Testis (tissue), 2 donors: ENCODE measurements at regions not wholly inside any gene's neighbourhood (a gene's known extent, or its start where the extent isn't known, plus 50 kb on each side); places are given as distances from the start of the nearest gene placed in this dataset.

ENCODE experiments used
- DNase-seq: peaks from one replicate; pipeline ENCODE4 v3.0.0-alpha.2; 2019
- H3K27ac ChIP-seq, 2 donors: fragments of 200-600 bp; sonication (generic); one replicate each; pipeline ENCODE4 v1.5.1; 2019
- H3K27me3 ChIP-seq: fragments of 200-600 bp; sonication (generic); one replicate; pipeline ENCODE4 v1.5.1; 2019
- H3K36me3 ChIP-seq: fragments of 200-600 bp; sonication (generic); one replicate; pipeline ENCODE4 v1.5.1; 2017; ENCODE audit warnings: low read depth; ENCODE audit errors: missing control alignments
- H3K4me1 ChIP-seq: fragments of 200-600 bp; sonication (generic); one replicate; pipeline ENCODE4 v1.5.1; 2019
- H3K4me3 ChIP-seq, 2 donors: fragments of 200-600 bp; sonication (generic); one replicate each; pipeline ENCODE4 v1.5.1; 2017 to 2019
- H3K9me3 ChIP-seq: fragments of 200-600 bp; sonication (generic); one replicate; pipeline ENCODE4 v1.5.1; 2017
- POLR2A ChIP-seq: fragments of 450-650 bp; IDR thresholded peaks from one replicate; pipeline ENCODE4 v1.6.1; 2017; ENCODE audit warnings: antibody characterized with exemption, mild to moderate bottlenecking, moderate library complexity
- WGBS, 2 donors: methylation state at CpG; one replicate each; pipeline ENCODE4 v1.1.5; 2018; 5-methylcytosine and 5-hydroxymethylcytosine counted together
- intact Hi-C: fragments of 100-400 bp; cut with DNase I; formaldehyde crosslinking; loops from one replicate; pipeline ENCODE4 v1.15.1; 2023; ENCODE audit warnings: low total_unique reads
- TF ChIP-seq, protein P1 (sequence below), 3 experiments: fragments of 450-650 bp in 2 of 3; fragments of 200-600 bp in 1 of 3; sonication (generic) in 1 of 3; IDR thresholded peaks; one replicate each; pipeline ENCODE4 v1.5.1; 2016 to 2019; ENCODE audit warnings: antibody characterized with exemption in 3 of 3, mild to moderate bottlenecking in 2 of 3, moderate library complexity in 1 of 3

DNA sequence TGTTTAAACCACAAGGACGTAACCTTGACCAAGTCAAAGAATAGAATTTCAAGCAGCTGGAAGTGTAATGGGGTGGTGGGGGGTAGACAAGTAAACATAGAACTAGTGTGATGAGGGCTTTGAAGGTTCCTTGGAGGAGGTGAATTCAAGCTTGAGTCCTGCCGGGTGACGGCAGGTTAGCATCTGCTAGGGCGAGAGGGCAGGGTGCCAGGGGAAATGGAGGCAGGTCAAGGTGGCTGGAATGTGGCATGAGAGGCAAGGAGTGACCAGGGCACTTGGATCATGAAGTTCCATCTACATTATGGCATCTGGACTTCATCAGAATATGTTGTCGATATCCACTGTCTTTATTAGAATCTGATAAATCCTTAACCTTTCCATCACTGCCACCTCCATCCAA lies 207.5 kb upstream of the SLC35B3 start:
- 53 to 63% methylated on average over 5 of the region's 5 CpGs for WGBS, 2 donors
- Histone ChIP-seq H3K4me3 (no peak overlapping the region), H3K36me3 (no peaks in the 10 kb centered on the region), H3K4me1 (no peaks in the 10 kb centered on the region), H3K27ac (no peak overlapping the region), H3K27me3 (no peaks in the 10 kb centered on the region), H3K9me3 (no peaks in the 10 kb centered on the region)
- TF ChIP-seq, protein P1, sequence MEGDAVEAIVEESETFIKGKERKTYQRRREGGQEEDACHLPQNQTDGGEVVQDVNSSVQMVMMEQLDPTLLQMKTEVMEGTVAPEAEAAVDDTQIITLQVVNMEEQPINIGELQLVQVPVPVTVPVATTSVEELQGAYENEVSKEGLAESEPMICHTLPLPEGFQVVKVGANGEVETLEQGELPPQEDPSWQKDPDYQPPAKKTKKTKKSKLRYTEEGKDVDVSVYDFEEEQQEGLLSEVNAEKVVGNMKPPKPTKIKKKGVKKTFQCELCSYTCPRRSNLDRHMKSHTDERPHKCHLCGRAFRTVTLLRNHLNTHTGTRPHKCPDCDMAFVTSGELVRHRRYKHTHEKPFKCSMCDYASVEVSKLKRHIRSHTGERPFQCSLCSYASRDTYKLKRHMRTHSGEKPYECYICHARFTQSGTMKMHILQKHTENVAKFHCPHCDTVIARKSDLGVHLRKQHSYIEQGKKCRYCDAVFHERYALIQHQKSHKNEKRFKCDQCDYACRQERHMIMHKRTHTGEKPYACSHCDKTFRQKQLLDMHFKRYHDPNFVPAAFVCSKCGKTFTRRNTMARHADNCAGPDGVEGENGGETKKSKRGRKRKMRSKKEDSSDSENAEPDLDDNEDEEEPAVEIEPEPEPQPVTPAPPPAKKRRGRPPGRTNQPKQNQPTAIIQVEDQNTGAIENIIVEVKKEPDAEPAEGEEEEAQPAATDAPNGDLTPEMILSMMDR (IDR thresholded peaks at IDR 0.05): no peak
- TF ChIP-seq POLR2A: no peak
- intact Hi-C loops: no loop called here
- no peak for DNase-seq

DNA sequence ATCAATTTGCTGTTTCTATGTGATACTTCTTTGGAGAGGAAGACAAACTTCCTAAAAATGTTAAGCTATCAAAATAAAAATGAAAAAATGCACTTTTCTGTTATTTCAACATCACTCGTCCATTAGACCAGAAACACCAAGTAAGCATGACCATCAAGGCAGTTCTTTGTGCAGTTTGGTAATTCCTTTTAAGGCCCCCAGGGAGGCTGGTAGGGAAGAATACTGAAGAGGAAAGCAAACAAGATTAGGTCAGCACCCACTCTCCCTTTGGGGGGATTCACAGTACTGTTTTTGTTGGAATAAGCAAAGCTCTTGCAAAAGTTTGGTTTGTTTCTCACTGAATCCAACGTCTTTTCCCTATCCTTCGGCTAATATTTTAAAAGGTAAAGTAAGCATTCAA lies 206.8 kb upstream of the SLC35B3 start:
- DNase-seq: no peak
- no peaks in the 10 kb centered on the region for H3K4me1 ChIP-seq
- no peak for TF ChIP-seq POLR2A
- TF ChIP-seq, protein P1 (IDR thresholded peaks at IDR 0.05): no peak
- H3K36me3 ChIP-seq: no peaks in the 10 kb centered on the region
- H3K9me3 ChIP-seq: no peaks in the 10 kb centered on the region
- H3K27ac ChIP-seq: no peak overlapping the region
- intact Hi-C loops: no loop called here
- H3K27me3 ChIP-seq: no peaks in the 10 kb centered on the region
- no peak overlapping the region for H3K4me3 ChIP-seq
- 77 to 82% methylated on average over 3 of the region's 3 CpGs for WGBS, 2 donors

DNA sequence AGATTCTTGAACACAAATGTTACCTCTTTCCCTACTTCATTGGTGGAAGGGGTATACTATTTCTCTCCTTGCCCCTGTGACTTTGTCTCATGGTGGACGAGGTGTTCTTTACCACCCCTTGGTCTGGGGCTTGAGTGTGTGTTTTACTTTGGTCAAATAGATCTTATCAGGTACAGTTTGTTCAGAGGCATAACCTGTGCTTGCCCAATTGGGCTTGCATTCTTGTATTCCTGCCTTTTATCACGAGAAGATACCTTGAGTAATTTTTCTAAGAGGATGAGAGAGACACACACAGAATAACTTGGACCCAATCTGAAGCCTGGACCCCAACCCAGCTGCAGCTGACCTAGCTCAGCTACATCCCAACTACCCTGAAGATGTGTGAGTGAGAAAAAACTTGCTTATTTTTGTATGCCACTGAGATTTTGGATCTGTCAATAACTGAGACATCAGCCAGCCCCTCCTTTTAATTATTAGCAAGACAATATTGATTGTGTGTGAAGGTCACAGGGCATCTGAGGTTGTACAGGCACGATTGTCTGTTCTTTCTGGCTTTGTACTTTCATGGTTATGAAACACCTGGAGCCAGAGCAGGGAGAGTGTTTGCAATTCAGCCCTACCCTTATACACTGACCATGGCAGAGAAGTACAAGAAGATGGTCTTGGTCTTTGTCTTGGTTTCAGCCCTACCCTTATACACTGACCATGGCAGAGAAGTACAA lies 204.7 kb upstream of the SLC35B3 start:
- Histone ChIP-seq H3K9me3 (no peaks in the 10 kb centered on the region), H3K27me3 (no peaks in the 10 kb centered on the region), H3K27ac (no peak overlapping the region), H3K4me3 (no peak overlapping the region), H3K36me3 (no peaks in the 10 kb centered on the region), H3K4me1 (no peaks in the 10 kb centered on the region)
- no peak for TF ChIP-seq POLR2A
- TF ChIP-seq, protein P1 (IDR thresholded peaks at IDR 0.05): no peak
- intact Hi-C loops: no loop called here
- WGBS, 2 donors: 76 to 87% methylated on average over 3 of the region's 3 CpGs
- DNase-seq: no peak

DNA sequence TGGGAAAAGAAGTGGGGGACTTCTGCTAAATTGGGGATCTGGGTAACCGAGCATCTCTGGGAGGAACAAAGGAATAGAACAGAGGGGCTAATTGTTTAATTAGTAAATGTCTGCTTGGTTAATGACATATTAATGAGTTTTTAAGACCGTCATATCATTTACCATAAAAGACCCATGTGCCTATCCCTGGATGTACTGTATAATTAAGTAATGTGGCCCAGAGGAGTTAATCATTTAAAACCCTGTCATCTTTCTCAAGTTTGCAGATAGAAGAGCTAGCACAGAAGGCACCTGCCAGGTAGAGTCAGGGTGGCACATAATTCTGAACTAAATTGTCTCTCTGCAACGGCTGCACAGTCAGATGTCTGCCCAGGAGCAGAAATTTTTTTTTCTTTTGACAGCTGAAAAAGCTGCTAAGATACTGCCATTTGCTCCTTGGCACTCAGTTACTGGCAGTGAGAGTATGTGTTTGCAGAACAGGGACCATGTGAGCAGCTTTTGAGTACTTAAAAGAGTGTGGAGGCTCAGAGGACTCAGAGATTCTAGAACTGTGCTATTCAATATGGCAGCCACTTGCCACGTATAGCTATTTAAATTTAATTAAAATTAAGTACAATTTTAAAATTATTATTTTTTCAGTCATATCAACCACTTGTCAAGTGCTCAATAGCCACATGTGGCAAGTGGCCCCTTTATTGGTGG lies 202.7 kb upstream of the SLC35B3 start:
- H3K27ac ChIP-seq: no peak overlapping the region

DNA sequence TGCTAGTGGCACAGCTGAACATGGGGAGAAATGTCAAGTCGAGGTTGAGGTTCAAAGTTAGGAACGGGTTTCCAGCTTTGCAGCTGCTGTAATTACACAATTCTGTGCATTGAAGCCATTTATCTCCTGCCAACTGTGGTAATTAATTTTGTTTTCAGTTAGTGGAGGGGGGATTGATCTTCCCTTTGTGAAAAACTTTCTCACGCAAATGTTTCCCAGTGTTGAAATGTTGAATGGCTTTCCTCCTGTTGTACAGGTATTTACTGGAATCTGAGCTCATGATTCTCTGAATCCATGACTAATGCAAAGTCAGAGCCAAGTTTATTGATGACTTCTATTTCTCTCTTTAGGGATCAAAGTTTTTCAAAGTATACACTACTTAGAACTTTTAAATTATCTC lies 198.4 kb upstream of the SLC35B3 start:
- Histone ChIP-seq H3K9me3 (no peaks in the 10 kb centered on the region), H3K4me3 (no peak overlapping the region), H3K27ac (no peak overlapping the region), H3K36me3 (no peaks in the 10 kb centered on the region), H3K27me3 (no peaks in the 10 kb centered on the region), H3K4me1 (no peaks in the 10 kb centered on the region)
- no peak for DNase-seq
- WGBS, 2 donors: 52 to 64% methylated on average over 3 of the region's 3 CpGs
- TF ChIP-seq POLR2A: no peak
- TF ChIP-seq, protein P1 (IDR thresholded peaks at IDR 0.05): no peak
- intact Hi-C loops: no loop called here

More for the DNA sequence above, 202.7 kb upstream of the SLC35B3 start:
- H3K9me3 ChIP-seq: no peaks in the 10 kb centered on the region
- DNase-seq: no peak
- intact Hi-C loops: no loop called here
- WGBS, 2 donors: 85 to 93% methylated on average over 4 of the region's 4 CpGs
- no peak overlapping the region for H3K4me3 ChIP-seq
- no peaks in the 10 kb centered on the region for H3K36me3 ChIP-seq
- no peak for TF ChIP-seq POLR2A
- no peaks in the 10 kb centered on the region for H3K4me1 ChIP-seq
- H3K27me3 ChIP-seq: no peaks in the 10 kb centered on the region
